K562 (cell line): ENCODE measurements at regions not wholly inside any gene's neighbourhood (a gene's known extent, or its start where the extent isn't known, plus 50 kb on each side); places are given as distances from the start of the nearest gene placed in this dataset.

Source experiments
- ATAC-seq: fragments of 200-7000 bp; cut with Tn5 transposase; 3 replicates; pipeline ENCODE4 v1.9.1; 2020; ENCODE audit warnings: moderate library complexity
- BruUV-seq: library from RNA; stranded (reverse); fragments of 400-500 nt; replicated peaks from 2 replicates; lab custom pipeline; 2021; lab: Mats Ljungman, UMichigan
- CTCF ChIA-PET: fragments of 300-600 bp; formaldehyde crosslinking; extraction: SDS; loops from one replicate; lab custom pipeline; 2021; ENCODE audit warnings: low intra/inter-chr PET ratio; lab: Yijun Ruan, JAX
- POLR2A ChIA-PET: fragments of 300-600, 350-650 bp; sonication (Branson Sonifier 250); formaldehyde crosslinking; extraction: SDS; loops from one replicate; lab custom pipeline; 2021; ENCODE audit warnings: antibody characterized with exemption, inconsistent platforms; lab: Yijun Ruan, JAX
- DNase-seq, 4 experiments: peaks; one replicate each; pipeline versions ENCODE4 v3.0.0 to v3.0.0-alpha.2; 2011 to 2018; ENCODE audit warnings: low spot score in 3 of 4, mixed read lengths in 3 of 4; ENCODE audit errors: extremely low read depth in 1 of 4
- FAIRE-seq: peaks from 2 replicates; lab custom pipeline; 2011; peaks lifted over from hg19 to GRCh38; lab: Jason Lieb, UNC
- H2AFZ ChIP-seq: 2 replicates; pipeline ENCODE4 v1.6.0; 2011; ENCODE audit warnings: low read depth, low read length, control low read depth, inconsistent platforms
- H3K27ac ChIP-seq: fragments of 200-600 bp; 3 replicates; pipeline ENCODE4 v1.8.0; 2011; ENCODE audit warnings: low read depth, mild to moderate bottlenecking, control low read depth, inconsistent platforms, low read length, moderate library complexity, mixed read lengths; ENCODE audit errors: extremely low read depth
- H3K27me3 ChIP-seq, 2 experiments: fragments of 300-600 bp in 1 of 2; 2 replicates in 1 of 2; 3 replicates in 1 of 2; pipeline versions ENCODE4 v1.6.0 to v1.8.0; 2011; ENCODE audit warnings: inconsistent platforms in 2 of 2, low read length in 2 of 2, mild to moderate bottlenecking in 1 of 2, mixed read lengths in 1 of 2, moderate library complexity in 1 of 2; ENCODE audit not compliant: control insufficient read depth in 2 of 2, insufficient read depth in 2 of 2
- H3K36me3 ChIP-seq: fragments of 300-600 bp; 3 replicates; pipeline ENCODE4 v1.8.0; 2011; ENCODE audit warnings: mild to moderate bottlenecking, low read length, inconsistent platforms; ENCODE audit not compliant: control insufficient read depth, insufficient read depth
- H3K4me1 ChIP-seq, 2 experiments: fragments of 200-600 bp in 1 of 2; replicated peaks in 1 of 2; 2 replicates in 1 of 2; 3 replicates in 1 of 2; pipeline versions ENCODE4 v1.5.1 to v1.8.0; 2011; ENCODE audit warnings: inconsistent platforms in 2 of 2, low read length in 2 of 2, mild to moderate bottlenecking in 1 of 2, mixed read lengths in 1 of 2, moderate library complexity in 1 of 2; ENCODE audit not compliant: control insufficient read depth in 2 of 2, insufficient read depth in 2 of 2
- H3K4me2 ChIP-seq: 2 replicates; pipeline ENCODE4 v1.6.1; 2011; ENCODE audit warnings: low read length, control low read depth, inconsistent platforms, mixed read lengths; ENCODE audit not compliant: insufficient read depth
- H3K4me3 ChIP-seq: fragments of 200-600 bp; sonication (generic), shearing (Covaris generic); 2 replicates; pipeline ENCODE4 v1.5.1; 2016; ENCODE audit warnings: control low read depth, inconsistent platforms
- H3K79me2 ChIP-seq: fragments of 200-600 bp; 3 replicates; pipeline ENCODE4 v1.8.0; 2011; ENCODE audit warnings: low read length, inconsistent platforms; ENCODE audit not compliant: control insufficient read depth, insufficient read depth
- H3K9ac ChIP-seq, 2 experiments: 2 replicates each; pipeline versions ENCODE4 v1.6.0 to v1.6.1; 2011; ENCODE audit warnings: low read depth in 2 of 2, low read length in 2 of 2, control low read depth in 1 of 2, inconsistent platforms in 1 of 2, mild to moderate bottlenecking in 1 of 2, mixed read lengths in 1 of 2; ENCODE audit not compliant: insufficient read depth in 1 of 2
- H3K9me1 ChIP-seq: one replicate; pipeline ENCODE4 v1.6.0; 2011; ENCODE audit warnings: inconsistent platforms, mild to moderate bottlenecking, low read length, moderate library complexity; ENCODE audit not compliant: control insufficient read depth, insufficient read depth
- H3K9me3 ChIP-seq: replicated peaks from 2 replicates; pipeline ENCODE4 v1.5.1; 2011; ENCODE audit warnings: low read depth, low read length, inconsistent platforms; ENCODE audit not compliant: control insufficient read depth, insufficient read depth
- H4K20me1 ChIP-seq: replicated peaks from 2 replicates; pipeline ENCODE4 v1.6.1; 2011; ENCODE audit warnings: low read length, inconsistent platforms, mixed read lengths; ENCODE audit not compliant: control insufficient read depth, insufficient read depth
- ADNP ChIP-seq: fragments of 200-800 bp; sonication (Bioruptor generic); IDR thresholded peaks from 2 replicates; pipeline ENCODE4 v1.6.1; 2016; ENCODE audit warnings: missing genetic modification characterization, missing compliant biosample characterization
- ARID1B ChIP-seq: fragments of 450-650 bp; IDR thresholded peaks from 2 replicates; pipeline ENCODE4 v1.6.1; 2016; ENCODE audit warnings: antibody characterized with exemption, mild to moderate bottlenecking, inconsistent platforms
- ERF ChIP-seq: fragments of 450-650 bp; formaldehyde crosslinking; IDR thresholded peaks from 2 replicates; pipeline ENCODE4 v1.4.0; 2020; ENCODE audit warnings: mild to moderate bottlenecking, mixed read lengths
- MAX ChIP-seq: sonication (generic); formaldehyde crosslinking; IDR thresholded peaks from 2 replicates; pipeline ENCODE4 v1.9.0; 2022; ENCODE audit warnings: mild to moderate bottlenecking, missing genetic modification reagents
- POLR2H ChIP-seq: IDR thresholded peaks from 2 replicates; pipeline ENCODE4 v1.6.1; 2016; ENCODE audit warnings: missing genetic modification characterization, low read depth, mild to moderate bottlenecking, control low read depth, missing compliant biosample characterization, moderate library complexity
- RFX1 ChIP-seq: fragments of 450-650 bp; IDR thresholded peaks from 2 replicates; pipeline ENCODE4 v1.6.1; 2016; ENCODE audit warnings: mild to moderate bottlenecking, moderate library complexity
- ZNF274 ChIP-seq: IDR thresholded peaks from 2 replicates; pipeline ENCODE4 v1.6.1; 2011; ENCODE audit warnings: low read depth, mild to moderate bottlenecking, low read length, moderate library complexity, borderline replicate concordance
- WGBS: fragments of 100-300 bp; shearing (Covaris generic); methylation state at CpG from one replicate; pipeline ENCODE4 v1.1.6; 2016; ENCODE audit warnings: low coverage, mixed read lengths; ENCODE audit not compliant: insufficient coverage; ENCODE audit errors: missing lambda C conversion rate; 5-methylcytosine and 5-hydroxymethylcytosine counted together
- in situ Hi-C: fragments of 300-500 bp; cut with MboI; formaldehyde crosslinking; loops from 4 replicates; pipeline ENCODE4 v1.15.0; 2018; ENCODE audit warnings: inconsistent platforms, mixed read lengths
- intact Hi-C: fragments of 100-400 bp; cut with micrococcal nuclease; formaldehyde crosslinking; loops from 2 replicates; pipeline ENCODE4 v1.14.2; 2022
- TF ChIP-seq, protein P1 (sequence below), 3 experiments: IDR thresholded peaks in 2 of 3; conservative IDR thresholded peaks in 1 of 3; 2 replicates each; pipeline ENCODE4 v1.5.1; 2011 to 2012; ENCODE audit warnings: low read length in 3 of 3, mild to moderate bottlenecking in 3 of 3, control low read depth in 2 of 3, improper control_type of control experiment in 1 of 3, inconsistent platforms in 1 of 3, low read depth in 1 of 3, mixed read lengths in 1 of 3, moderate library complexity in 1 of 3; ENCODE audit not compliant: insufficient read depth in 2 of 3

- H4K20me1 ChIP-seq = no peaks in the 10 kb centered on the region
- intact Hi-C loops = no loop called here
- no peak overlapping the region for H3K4me3 ChIP-seq
- no peak overlapping the region for H3K4me2 ChIP-seq
- no peak overlapping the region for H3K27ac ChIP-seq
- no peaks in the 10 kb centered on the region for H3K9me1 ChIP-seq
- no peak for DNase-seq
- POLR2A ChIA-PET = no interaction called here
- no peaks in the 10 kb centered on the region for H3K9me3 ChIP-seq
- 3% methylated on average over 3 of the region's 3 CpGs for WGBS
- no peaks in the 10 kb centered on the region for H3K79me2 ChIP-seq
- CTCF ChIA-PET = no interaction called here
- no peak overlapping the region for H2AFZ ChIP-seq
- no peaks in the 10 kb centered on the region for H3K4me1 ChIP-seq
- H3K27me3 ChIP-seq = no peaks in the 10 kb centered on the region
- no peak for ATAC-seq
- H3K9ac ChIP-seq = no peak overlapping the region
- no TSS peak for BruUV-seq
- TF ChIP-seq ZNF274 (no peak), ERF (CRISPR knock-in tag) (no peak), RFX1 (no peak), POLR2H (tag) (no peak), ARID1B (no peak), MAX (CRISPR knock-in tag) (no peak), ADNP (tag) (no peak)
- TF ChIP-seq, protein P1, sequence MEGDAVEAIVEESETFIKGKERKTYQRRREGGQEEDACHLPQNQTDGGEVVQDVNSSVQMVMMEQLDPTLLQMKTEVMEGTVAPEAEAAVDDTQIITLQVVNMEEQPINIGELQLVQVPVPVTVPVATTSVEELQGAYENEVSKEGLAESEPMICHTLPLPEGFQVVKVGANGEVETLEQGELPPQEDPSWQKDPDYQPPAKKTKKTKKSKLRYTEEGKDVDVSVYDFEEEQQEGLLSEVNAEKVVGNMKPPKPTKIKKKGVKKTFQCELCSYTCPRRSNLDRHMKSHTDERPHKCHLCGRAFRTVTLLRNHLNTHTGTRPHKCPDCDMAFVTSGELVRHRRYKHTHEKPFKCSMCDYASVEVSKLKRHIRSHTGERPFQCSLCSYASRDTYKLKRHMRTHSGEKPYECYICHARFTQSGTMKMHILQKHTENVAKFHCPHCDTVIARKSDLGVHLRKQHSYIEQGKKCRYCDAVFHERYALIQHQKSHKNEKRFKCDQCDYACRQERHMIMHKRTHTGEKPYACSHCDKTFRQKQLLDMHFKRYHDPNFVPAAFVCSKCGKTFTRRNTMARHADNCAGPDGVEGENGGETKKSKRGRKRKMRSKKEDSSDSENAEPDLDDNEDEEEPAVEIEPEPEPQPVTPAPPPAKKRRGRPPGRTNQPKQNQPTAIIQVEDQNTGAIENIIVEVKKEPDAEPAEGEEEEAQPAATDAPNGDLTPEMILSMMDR (IDR thresholded peaks at IDR 0.05 in 2 of 3, conservative IDR thresholded peaks at IDR 0.05 in 1 of 3; ENCODE audit: insufficient read depth in 2 of 3, low read depth in 1 of 3, low read length in 3 of 3) = no peak
- no peaks in the 10 kb centered on the region for H3K36me3 ChIP-seq
- in situ Hi-C loops = no loop called here
- no peak for FAIRE-seq
Measured at GRCh38 chr6:8900056-8900455, 464.7 kb upstream of the SLC35B3 start.
